NCI-H524 treated with DMSO at 0.1 percent for 48 hours (cell line): ENCODE measurements at regions not wholly inside any gene's neighbourhood (a gene's known extent, or its start where the extent isn't known, plus 50 kb on each side); places are given as distances from the start of the nearest gene placed in this dataset.

Experiments
- DNase-seq: peaks from one replicate; lab custom pipeline; 2025; lab: John Stamatoyannopoulos, UW

DNA sequence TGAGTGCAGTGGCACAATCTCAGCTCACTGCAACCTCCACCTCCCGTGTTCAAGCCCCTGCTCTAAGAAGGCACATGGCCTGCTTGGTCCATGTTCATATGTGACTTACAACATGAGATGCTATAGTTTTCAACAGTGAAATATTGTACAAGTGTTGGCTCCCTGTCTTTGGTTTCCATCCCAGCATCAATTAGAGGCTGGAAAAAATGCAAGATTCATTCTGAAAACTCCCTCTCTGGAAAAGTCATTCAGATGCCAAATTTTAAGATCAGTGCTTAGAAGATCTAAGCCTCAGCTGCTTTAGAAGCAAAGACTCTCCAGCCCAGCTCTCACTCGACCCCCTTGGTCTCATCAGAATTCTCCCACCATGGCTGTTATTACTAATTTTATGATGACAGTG lies 398.9 kb downstream of the KIF16B start:
- DNase-seq = no peak

DNA sequence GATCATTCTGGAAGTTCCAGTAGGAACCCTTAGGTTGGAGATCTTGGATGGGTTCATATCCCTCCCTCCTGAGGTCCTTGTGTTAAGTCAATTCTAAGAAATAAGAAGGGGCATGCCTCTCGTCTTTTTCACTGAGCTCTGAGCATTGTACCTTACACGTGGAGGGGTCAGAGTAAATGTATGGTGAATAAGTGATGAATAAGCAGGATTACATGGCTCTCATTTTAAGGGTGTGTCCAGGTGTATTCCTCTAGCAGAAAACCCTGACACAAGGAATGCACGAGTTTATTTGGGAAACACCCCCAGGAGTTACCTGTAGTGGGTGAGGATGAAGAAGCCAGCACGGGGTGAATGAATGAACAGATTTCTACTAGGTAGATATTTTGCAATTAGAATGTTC lies 400.2 kb downstream of the KIF16B start:
- DNase-seq = no peak

DNA sequence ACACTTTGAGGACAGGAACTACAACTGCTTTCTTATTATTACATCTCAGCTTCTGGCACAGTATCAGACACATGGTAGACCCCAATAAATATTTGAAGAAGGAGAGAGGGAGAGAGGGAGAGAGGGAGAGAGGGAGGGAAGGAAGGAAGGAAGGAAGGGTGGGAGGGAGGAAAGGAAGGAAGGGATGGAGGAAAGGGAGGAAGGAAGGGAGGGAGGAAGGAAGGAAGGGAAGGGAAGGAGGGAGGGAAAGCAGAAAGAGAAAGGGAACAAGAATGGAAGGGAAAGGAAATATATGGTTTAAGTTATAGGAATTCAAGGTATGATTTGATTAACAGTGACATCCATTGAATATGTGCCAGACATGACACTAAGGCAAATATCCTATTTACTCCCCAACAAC lies 402.1 kb downstream of the KIF16B start:
- DNase-seq = no peak

DNA sequence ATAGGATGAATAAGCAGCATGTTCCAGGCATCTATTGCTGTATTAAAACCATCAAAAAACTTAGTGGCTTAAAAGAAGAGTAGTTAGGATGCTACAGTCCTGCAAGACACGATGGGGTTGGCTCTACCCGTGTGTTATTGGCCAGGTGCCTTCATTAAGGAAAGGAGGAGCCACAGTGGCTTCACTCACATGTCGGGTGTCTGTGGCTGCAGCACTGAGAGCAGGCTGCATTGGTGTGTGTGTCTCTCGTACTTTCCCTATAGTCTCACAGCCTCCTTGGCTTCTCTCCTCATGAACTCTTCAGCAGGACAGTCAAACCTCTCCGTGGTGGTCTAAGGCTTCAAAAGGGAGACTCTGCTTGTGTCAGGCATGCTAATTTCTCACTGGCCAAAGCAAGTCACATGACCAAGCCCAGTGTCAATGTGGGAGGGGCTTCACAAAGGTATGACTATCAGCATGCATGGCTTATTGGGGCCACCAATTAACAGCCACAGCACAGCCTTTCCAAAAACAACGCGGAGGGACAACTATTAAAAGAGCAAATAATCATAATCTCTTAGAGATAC lies 402.8 kb downstream of the KIF16B start:
- DNase-seq = no peak

DNA sequence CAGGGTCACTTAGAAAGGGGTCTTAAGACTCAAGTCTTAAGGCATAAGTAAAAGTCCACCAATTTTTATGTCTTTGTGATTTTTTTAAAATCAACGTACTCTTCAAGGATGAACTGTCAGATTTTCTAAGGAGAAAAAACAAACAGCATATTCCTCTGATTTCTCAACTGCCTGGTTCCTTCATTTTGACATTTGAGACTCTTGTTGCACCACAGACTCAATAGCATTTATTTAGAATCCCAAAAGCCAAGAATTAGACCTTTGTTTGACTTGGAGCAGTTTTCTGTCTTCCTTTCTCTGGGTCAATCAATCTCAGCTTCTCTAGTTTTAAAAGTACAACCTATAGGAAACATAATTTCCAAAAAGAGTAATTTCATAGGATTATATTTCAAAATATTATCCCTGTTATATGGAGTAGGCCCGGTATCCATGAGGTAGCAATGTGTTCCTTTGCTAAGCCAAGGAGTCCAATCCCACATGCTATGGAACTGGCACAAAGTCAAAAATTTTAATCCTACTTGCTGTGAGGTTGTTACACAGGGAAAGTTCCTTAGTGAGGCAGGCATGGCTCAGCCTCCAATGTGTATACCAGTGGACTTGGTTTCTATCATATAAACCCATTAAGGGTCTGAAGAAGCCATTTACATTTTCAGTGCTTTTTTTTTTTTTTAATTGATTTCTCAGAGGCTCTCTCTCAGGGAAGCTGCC lies 405.7 kb downstream of the KIF16B start:
- DNase-seq = peak; percentile 37

DNA sequence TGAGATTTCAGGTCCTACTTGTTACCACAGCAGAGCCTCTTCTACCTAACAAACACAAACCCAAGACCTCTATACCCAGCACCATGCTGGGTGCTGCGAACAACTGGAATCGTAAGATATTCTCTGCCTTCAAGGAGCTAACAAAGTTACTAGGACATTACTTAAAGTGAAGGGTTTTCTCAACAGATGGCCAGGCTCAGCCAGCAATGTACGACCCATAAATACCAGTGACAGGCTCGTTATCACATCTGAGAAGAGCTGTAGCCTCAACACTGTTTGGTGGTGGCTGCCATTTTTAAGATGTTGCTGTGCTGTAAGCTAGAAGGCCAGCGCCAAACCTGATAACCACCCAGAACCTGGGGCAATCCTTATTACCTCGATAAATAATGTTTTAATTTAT lies 406.5 kb downstream of the KIF16B start:
- DNase-seq = peak; percentile 17

DNA sequence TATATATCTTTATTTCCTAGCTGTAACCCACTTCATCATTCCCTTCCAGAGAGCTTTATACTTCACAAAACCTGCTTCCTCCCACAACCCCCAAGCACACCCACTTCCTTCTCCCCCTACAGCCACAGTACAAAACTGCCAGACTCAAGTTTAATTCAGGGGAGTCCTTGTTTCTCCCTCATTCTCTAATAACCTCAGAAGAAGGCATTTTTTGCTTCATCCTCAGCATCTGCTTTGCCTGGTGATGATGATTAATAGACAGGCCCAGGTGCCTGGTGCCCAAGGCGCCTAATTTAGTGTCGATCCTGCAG lies 414.3 kb downstream of the KIF16B start:
- DNase-seq = no peak

DNA sequence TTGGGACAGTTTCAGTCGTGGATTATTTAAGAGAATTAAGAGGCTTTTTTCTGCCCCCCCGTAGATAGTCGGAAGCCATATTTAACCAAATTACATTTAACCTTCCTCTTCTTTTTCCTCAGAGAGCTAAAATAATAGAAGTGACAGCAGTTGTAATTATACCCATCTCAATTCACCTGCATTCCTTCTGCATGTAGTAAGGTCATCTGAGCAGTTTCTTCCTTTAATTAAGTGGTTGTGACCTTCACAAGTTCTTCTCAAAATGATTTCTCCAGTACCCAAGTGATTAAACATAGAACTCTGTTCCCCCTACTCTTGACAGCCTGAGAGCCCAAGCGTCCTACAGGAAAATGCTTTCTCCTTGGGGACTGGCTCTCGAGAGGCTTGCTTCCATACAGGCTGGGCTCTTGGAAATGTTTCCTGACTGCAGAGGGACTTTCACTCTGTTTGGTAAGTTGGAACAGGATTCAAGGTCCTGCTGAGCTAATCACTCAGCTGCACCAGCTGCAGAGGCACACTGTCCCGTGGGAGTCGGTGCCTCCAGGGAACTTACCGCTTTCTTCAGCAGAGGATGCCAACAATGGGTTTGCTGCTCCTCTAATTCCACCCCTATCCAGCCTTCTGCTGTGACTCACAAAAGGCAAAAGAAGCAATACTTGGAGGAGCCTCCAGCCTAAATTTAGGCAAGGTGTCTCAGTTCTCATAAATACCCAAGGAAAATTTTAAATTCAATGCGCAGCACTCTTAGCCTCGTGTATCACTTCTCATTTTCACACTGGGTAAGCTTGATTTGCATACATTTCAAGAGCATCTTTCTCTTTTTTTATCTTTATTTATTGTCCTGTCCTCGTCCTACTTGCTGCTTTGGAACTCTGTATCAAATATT lies 414.9 kb downstream of the KIF16B start:
- no peak for DNase-seq

DNA sequence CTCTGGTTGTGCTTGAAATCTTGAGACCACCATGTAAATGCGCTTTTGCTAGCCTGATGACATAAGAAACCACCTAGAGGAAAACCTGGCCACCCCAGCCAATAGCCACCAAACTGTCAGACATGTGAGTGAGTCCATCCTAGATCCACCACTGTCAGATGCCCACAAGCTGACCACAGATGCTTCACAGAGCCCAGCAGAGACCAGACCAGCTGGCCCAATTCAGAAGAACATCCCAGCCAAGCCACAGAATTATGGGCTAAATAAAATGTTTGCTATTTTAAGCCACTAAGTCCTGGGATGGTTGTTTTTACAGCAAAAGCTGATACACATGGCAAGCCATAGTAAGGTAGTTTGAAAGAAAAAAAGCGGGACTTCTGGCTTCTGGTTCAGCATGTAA lies 425.3 kb downstream of the KIF16B start:
- no peak for DNase-seq

DNA sequence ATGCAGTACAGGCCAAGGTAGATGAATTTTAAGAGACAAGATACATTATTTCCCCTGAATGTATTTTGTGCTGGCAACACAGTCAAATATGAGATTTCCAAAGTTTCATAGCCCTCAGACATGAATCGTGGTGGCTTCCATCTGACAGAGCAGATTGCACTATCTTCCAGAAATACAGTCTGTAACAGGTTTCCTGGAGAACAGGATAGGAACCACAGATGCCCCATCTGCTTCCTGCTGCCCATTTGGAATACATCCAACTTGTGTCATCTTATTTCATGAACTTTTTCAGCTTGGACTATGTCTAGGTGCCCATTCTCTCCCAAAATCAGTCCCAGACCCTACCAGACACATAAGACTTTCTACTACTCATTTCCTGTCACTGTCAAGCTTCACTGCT lies 426.0 kb downstream of the KIF16B start:
- no peak for DNase-seq

DNA sequence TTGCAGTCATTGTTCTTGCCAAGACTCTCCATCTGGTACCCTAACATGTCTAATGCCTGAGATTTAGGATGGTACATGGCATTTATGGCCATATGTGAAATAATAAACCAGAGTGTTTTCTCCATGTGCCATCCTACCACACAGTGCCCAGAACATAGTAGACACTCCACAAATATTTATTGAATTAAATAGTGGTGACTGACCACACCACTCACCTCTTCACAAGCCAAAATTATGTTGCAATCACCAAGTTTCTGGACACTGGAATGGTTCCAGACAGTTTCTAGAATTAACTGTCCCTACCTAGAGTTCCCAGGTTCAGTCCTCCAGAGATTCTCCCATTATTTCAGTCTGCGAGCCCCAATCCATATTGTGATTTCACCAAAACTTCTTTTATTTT lies 427.3 kb downstream of the KIF16B start:
- no peak for DNase-seq

DNA sequence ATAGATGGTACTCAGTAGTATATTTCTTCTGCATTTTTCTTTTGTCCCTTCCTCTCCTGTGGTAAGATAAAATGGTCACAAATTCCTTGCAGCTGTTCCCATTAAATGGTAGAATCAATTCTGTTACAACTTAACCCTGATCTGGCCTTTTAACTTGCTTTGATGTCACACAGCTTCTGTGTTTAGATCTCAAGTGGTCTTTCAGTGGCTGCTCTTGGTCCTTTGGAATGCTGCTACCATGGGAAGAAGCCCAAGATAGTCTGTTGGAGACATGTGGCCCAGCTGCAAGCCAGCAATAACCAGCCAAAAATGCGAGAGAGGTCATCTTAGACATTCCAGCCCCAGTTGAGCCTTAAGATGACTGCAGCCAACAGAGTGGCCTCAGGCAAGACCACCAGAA lies 429.7 kb downstream of the KIF16B start:
- DNase-seq = no peak

DNA sequence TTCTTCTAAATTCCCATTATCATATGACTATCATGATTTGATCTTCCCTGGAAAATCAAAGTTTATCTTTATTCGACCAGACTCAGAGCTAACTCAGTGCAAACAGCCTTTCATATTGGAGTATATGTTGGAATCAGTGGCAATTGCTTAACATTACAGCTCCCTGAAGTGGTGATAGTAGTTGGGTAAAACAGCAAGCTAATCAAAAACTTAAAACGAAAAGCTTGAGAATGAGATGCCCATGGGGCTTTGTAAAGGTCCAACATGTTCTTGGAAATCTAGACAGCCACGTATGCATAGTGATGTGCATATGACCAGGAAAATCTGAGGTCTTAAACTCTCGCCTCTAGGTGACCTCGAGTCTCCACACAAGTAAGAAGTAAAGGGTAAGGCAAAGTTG lies 437.6 kb downstream of the KIF16B start:
- no peak for DNase-seq

DNA sequence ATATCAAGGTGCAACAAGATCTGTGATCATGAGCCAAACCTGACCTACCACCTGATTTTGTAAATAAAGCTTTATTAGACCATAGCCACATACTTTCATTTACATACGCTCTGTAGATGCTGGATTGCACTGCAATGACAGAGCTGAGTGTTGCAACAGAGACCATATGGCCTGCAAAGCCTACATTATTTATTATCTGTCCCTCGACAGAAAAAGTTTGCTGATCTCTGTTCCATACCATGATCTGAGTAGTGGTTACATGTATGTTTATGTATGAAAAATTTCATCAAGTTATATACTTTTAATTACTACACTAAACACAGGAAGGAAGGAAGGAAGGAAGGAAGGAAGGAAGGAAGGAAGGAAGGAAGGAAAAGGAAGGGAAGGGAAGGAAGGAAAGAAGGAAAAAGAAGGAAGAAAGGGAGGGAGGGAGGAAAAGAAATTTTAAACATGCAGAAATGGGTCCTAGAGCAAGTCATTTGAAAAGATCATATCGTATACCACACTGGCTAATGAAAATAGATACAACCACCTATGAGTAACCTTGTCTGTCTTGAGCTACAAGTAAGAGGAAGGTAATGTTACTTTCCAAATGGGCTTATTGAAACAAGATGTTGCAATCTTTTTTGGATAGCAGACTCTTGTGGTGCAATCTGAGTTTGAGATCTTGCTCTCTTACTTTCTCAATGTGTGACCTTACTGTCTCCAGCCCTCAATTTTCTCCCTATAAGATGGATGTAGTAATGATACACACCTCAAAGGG lies 441.0 kb downstream of the KIF16B start:
- DNase-seq = no peak

DNA sequence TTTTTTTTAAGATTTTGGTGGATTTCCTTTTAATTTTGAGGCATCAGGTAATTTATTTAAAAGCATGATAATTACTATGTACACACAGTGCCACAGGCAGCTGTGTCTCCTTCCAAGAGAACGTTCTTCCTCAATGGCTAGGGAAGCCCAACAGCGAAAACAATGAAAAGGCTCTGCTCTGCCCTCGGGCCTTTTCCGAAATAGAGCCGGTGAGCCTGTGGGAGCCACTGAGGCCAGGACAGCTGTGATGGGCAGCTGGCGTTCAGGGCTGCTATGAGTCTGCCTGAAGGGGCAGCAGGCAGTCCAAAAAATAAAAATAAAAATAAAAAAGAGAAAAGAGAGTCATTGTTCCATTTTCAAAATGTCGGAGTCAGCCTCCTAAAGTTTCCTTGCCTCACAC lies 443.8 kb downstream of the KIF16B start:
- no peak for DNase-seq

DNA sequence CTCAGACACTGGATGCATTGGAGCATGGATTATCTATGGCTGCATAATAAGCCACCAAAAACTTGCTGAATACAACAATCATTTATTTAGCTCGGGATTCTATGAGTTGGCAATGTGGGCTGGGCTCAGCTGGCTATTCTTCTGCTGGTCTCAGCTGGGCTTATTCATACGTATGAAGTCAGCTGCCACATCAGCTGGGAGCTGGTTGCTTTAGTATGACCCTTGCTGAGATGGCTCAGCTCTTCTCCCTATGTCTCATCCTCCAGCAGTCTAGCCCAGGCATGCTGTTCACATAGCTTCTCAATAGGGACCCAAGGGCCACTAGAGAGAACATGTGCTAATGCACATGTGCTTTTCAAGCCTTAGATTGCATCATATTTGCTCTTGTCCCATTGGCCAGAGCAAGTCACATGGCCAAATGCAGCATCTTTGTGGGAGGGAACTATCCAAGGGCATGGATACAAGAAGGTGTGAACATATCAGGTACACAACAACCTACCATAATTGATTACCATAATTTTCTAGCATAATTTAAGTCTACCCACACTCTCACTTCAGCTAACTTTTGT lies 444.6 kb downstream of the KIF16B start:
- no peak for DNase-seq

DNA sequence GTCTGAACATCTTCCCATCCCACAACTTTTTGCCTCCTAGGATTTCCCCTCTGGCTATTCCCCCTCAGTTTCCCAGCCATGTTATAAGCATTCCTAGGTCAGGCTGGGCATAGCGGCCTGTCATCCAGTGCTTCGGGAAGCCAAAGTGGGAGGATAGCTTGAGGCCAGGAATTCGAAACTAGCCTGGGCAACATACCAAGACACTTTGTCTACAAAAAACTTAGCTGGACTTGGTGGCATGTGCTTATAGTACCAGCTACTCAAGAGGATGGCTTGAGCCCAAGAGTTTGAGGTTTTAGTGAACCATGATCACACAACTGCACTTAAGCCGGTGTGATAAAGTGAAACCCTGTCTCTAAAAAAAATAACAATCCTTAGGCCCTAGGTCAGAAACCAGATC lies 447.4 kb downstream of the KIF16B start:
- DNase-seq = no peak

DNA sequence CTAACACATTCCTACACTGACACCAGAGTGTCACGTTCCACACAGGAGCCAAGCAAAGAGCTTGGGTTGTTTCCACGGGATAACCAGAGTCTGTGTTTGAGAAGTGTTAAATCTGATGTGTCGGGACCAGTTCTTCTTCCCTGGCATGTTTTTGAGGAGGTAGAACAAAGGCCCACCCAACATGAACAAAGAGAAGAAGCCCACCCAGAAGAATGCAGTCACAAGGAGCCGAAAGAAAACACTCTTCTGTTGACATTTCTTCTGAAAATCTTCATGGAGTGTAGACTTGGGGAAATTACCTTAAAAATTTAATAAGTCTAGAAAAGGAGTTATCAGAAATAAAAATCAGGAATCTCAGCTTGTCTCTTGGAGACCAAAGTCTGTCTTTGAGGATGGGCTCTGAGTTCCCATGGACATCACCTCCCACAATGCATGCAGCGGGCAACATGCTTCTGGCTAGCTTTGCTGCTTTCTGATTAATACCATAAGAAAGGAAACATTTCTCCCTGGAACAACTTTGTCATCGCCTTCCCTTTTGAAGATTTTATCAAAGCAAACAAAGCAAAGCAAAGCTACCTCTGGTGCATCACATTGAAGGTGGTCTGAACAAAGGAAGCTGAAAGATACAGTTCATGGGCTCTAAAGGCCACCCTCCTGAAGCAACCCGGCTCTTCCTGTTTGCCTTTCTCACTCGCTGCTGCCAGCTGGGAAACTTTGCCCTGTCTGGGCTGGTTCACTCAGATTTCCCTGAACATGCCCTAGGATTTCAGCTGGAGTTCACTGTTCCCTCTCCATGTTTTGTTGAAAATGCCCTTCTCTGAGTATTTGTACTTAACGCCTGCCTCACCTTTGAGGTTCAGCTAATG lies 448.1 kb downstream of the KIF16B start:
- DNase-seq = no peak

DNA sequence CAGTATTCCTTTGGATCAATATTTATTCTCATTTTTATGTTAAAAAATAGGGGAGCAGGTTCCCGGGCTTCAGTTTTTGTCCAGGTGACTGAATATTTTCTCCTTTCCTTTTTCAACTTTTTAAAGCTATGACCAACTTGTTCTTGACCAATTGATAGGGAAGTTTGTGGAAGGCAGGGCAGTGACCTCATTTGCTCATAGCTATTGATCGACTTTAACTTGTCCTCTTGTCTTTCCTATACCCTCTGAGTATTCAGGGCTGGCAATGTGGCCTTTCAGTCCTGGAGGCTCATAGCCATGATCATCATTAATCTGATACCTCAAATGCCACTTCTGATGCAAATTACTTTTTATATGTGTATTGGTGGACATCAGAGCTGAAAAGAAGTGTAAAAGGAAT lies 448.8 kb downstream of the KIF16B start:
- no peak for DNase-seq

DNA sequence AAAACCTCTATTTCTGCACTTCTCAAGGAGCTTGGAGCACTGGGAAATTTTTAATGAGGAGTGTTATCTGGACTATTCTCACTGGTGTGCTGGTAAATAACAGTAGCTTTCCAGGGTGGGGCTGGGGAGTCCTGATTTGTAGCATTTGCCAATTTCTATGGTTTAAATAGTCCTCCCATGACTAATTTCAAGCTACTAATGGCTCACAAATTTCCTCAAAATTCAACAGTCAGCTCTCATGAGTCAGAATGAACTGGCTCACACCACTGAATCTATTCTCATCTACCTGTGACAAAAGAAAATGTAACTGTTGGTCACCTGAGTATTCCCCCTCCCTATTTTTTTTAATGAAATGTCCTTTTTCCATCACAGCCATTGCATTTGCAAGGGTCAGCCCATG lies 449.6 kb downstream of the KIF16B start:
- no peak for DNase-seq

DNA sequence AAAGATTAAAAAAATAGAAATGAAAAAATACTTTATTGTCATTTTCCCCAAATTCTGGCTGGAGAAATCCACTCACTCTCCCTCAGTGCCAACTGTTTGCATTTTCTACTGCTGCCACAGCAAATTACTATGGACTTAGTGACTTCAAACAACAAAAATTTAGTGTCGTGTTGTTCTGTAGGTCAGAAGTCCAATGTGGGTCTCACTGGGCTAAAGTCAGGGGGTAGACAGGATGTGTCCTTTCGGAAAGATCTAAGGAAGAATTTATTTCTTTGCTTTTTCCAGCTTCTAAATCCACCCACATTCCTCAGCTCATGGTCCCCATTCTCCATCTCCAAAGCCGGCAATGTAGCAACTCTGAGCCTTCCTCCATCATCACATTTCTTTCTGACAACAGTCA lies 453.3 kb downstream of the KIF16B start:
- DNase-seq = no peak
